ENCODE measurements at regions not wholly inside any gene's neighbourhood (a gene's known extent, or its start where the extent isn't known, plus 50 kb on each side); places are given as distances from the start of the nearest gene placed in this dataset.
"Not testable (repeated sequence)": the region's sequence is repeated elsewhere in the genome, so short reads cannot be mapped to it uniquely, and the experiment has no call there.

DNA sequence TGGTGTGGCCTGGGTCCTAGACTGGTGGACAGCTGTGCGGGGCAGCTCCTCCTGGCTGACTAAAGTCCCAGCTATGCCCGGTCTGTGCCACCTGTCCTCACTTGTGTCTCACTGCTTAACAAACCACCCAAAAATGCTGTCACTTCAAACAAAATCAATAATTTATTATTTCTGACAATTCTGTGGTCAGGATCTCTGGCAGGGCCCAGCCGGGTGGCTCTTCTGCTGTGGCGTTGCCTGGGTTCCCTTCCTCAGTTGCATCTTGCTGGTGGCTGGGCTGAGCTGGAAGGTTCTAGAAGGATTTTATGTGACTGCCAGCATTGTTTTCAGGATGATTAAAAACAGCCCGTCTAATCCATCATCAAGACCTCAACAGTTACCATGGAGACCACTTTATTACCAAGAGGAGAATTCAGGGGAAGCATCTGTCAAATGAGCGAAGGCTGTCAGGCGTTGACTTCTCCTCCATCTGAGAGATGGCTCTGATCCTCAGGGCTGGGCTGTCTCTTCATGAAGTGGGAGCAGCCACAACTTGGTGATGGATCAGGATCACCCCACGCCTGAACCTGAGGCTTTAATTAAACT, 280.6 kb upstream of the SFSWAP start:
- H3K27me3 ChIP-seq (ENCODE audit: insufficient read depth, poor library complexity, severe bottlenecking), result no peaks in the 10 kb centered on the region
- H3K27ac ChIP-seq (replicated peaks), result no peak overlapping the region
- no peak for DNase-seq (ENCODE audit: low read depth in 1 of 2, low spot score in 1 of 2)
- H3K4me3 ChIP-seq (replicated peaks; ENCODE audit: insufficient read depth, low read length), result no peak overlapping the region
- no peak for TF ChIP-seq POLR2AphosphoS5 (IDR thresholded peaks at IDR 0.05; ENCODE audit: low read depth)
- TF ChIP-seq, protein P1, sequence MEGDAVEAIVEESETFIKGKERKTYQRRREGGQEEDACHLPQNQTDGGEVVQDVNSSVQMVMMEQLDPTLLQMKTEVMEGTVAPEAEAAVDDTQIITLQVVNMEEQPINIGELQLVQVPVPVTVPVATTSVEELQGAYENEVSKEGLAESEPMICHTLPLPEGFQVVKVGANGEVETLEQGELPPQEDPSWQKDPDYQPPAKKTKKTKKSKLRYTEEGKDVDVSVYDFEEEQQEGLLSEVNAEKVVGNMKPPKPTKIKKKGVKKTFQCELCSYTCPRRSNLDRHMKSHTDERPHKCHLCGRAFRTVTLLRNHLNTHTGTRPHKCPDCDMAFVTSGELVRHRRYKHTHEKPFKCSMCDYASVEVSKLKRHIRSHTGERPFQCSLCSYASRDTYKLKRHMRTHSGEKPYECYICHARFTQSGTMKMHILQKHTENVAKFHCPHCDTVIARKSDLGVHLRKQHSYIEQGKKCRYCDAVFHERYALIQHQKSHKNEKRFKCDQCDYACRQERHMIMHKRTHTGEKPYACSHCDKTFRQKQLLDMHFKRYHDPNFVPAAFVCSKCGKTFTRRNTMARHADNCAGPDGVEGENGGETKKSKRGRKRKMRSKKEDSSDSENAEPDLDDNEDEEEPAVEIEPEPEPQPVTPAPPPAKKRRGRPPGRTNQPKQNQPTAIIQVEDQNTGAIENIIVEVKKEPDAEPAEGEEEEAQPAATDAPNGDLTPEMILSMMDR (IDR thresholded peaks at IDR 0.05; ENCODE audit: insufficient read depth, low read length), result no peak

DNA sequence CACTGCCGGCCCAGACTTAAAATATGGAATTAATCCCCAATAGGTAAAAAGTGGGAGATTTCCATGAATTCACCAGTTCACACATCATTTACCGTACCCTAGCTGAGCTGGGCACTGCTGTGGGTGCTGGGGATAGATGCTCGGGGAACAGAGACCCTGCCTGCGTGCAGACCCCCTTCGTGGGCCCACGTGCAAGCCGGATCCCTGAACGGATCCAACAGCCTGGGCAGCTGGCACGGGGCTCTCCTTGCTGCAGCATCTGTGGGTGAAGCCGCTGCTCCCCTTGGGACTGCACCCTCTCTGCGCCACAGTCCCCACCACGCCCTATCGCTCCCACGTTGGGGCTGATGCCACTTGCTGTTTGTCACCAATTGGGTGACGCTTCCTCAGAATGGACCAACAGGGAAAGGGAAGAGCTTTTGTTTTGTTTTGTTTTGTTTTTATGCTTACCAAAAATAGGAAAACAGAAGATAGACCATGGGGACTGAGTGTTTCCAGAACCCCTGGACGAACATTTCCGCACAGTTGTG, 279.7 kb upstream of the SFSWAP start:
- H3K27me3 ChIP-seq (ENCODE audit: insufficient read depth, poor library complexity, severe bottlenecking); H3K4me3 ChIP-seq (replicated peaks; ENCODE audit: insufficient read depth, low read length); H3K27ac ChIP-seq (replicated peaks); DNase-seq (ENCODE audit: low read depth in 1 of 2, low spot score in 1 of 2): not testable (repeated sequence)

DNA sequence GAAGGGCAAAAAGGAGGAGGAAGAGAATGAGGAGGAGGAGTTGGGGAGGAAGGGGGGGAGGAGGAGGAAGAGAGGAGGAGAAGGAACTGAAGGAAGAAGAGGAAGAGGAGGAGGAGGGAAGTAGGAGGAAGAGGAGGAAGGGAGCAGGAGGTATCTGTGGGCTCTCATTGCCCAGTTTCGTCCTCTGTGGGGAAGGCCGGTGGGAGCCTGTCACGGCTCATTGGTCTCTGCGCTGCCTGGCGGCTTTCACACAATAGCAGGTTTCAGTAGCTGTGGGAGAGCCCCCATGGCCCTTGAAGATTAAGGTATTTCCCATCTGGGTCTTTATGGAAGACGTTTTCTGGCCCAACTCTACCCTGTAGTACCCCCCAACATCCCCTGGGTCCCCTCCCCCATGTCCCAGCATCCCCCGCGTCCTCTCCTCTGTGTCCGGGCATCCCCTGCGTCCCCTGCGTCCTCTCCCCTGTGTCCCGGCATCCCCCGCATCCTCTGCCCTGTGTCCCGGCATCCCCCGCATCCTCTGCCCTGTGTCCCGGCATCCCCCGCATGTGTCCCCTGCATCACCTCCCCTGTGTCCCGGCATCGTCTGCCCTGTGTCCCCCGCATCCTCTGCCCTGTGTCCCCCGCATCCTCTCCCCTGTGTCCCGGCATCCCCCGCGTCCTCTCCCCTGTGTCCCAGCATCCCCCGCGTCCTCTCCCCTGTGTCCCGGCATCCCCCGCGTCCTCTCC, 278.2 kb upstream of the SFSWAP start:
- no peaks in the 10 kb centered on the region for H3K27me3 ChIP-seq (ENCODE audit: insufficient read depth, poor library complexity, severe bottlenecking)
- no peak for TF ChIP-seq POLR2AphosphoS5 (IDR thresholded peaks at IDR 0.05; ENCODE audit: low read depth)
- TF ChIP-seq GABPA (IDR thresholded peaks at IDR 0.05; ENCODE audit: low read depth), result no peak
- TF ChIP-seq, protein P2, sequence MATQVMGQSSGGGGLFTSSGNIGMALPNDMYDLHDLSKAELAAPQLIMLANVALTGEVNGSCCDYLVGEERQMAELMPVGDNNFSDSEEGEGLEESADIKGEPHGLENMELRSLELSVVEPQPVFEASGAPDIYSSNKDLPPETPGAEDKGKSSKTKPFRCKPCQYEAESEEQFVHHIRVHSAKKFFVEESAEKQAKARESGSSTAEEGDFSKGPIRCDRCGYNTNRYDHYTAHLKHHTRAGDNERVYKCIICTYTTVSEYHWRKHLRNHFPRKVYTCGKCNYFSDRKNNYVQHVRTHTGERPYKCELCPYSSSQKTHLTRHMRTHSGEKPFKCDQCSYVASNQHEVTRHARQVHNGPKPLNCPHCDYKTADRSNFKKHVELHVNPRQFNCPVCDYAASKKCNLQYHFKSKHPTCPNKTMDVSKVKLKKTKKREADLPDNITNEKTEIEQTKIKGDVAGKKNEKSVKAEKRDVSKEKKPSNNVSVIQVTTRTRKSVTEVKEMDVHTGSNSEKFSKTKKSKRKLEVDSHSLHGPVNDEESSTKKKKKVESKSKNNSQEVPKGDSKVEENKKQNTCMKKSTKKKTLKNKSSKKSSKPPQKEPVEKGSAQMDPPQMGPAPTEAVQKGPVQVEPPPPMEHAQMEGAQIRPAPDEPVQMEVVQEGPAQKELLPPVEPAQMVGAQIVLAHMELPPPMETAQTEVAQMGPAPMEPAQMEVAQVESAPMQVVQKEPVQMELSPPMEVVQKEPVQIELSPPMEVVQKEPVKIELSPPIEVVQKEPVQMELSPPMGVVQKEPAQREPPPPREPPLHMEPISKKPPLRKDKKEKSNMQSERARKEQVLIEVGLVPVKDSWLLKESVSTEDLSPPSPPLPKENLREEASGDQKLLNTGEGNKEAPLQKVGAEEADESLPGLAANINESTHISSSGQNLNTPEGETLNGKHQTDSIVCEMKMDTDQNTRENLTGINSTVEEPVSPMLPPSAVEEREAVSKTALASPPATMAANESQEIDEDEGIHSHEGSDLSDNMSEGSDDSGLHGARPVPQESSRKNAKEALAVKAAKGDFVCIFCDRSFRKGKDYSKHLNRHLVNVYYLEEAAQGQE (IDR thresholded peaks at IDR 0.05; ENCODE audit: insufficient replicate concordance, low read depth), result no peak
- TF ChIP-seq SPI1 (IDR thresholded peaks at IDR 0.05; ENCODE audit: borderline replicate concordance, low read depth), result no peak
- TF ChIP-seq, protein P1 (IDR thresholded peaks at IDR 0.05; ENCODE audit: insufficient read depth, low read length), result no peak
- H3K4me3 ChIP-seq (replicated peaks; ENCODE audit: insufficient read depth, low read length), result no peak overlapping the region
- H3K27ac ChIP-seq (replicated peaks), result no peak overlapping the region
- no peak for DNase-seq (ENCODE audit: low read depth in 1 of 2, low spot score in 1 of 2)

DNA sequence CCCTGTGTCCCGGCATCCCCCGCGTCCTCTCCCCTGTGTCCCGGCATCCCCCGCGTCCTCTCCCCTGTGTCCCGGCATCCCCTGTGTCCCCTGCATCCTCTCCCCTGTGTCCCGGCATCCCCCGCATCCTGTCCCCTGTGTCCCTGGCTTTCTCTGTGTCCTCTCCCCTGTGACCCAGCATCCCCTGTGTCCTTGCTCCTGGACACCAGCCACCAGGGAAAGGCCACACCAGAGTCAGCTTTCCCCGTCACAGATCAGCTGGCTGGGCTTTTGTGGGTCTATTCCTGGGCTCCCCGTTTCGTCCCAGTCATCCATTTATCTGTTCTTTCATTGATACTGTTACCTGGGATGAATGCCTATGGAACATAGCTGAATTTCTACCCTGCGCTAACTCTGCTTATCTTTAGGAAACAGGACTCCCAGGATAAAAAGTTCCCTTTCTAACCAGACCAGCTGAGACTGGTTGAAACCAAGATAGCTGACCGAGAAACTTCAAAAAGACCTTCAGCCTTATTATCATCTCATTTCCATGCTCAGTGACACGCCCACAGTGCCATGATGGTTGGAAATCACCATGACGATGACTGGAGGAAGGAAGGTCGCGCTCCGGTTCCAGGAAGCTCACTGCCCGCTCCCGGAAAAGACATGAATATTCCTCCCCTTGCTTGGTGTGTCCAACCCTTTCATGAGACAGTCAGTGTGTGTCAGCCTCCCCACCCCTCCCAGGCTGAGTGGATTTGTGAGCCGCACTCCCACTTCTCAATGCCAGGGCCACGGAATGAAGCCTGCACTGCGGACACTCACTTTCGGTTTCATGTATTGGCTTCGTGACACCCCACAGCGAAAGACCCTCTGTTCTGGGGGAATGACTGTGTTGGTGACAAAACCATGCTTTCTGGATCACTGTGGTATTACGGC, 276.4 kb upstream of the SFSWAP start:
- no peak for TF ChIP-seq SPI1 (IDR thresholded peaks at IDR 0.05; ENCODE audit: borderline replicate concordance, low read depth)
- TF ChIP-seq, protein P1 (IDR thresholded peaks at IDR 0.05; ENCODE audit: insufficient read depth, low read length), result no peak
- no peaks in the 10 kb centered on the region for H3K27me3 ChIP-seq (ENCODE audit: insufficient read depth, poor library complexity, severe bottlenecking)
- no peak overlapping the region for H3K4me3 ChIP-seq (replicated peaks; ENCODE audit: insufficient read depth, low read length)
- no peak overlapping the region for H3K27ac ChIP-seq (replicated peaks)
- no peak for DNase-seq (ENCODE audit: low read depth in 1 of 2, low spot score in 1 of 2)
